ENCODE measurements at regions not wholly inside any gene's neighbourhood (a gene's known extent, or its start where the extent isn't known, plus 50 kb on each side); places are given as distances from the start of the nearest gene placed in this dataset.

DNA sequence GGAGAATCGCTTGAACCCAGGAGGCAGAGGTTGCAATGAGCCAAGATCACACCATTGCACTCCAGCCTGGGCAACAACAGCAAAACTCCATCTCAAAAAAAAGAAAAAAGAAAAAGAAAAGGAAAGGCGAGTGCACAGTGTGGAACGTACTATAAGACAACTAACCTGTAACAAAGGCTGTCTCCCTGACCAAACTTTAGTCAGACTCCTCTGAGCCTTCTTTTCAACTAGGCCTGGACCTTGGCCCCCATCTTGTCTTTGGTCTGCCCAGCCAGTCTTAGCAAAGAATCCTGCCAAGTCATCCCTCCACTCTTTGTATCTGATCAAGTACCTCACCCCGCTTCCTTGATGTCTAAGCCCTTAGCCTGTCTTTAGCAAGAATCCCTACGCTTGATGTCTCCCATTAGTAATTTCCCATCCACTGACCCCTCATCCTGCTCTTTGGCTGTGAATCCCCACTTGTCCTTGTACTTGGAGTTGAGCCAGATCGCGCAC lies 68.9 kb upstream of the KDM7A start:
- TF ChIP-seq GATA2 (IDR thresholded peaks at IDR 0.05; ENCODE audit: low read depth, low read length): no peak
- TF ChIP-seq GATA3 (IDR thresholded peaks at IDR 0.05; ENCODE audit: low read depth, low read length): no peak
